Heart right ventricle (tissue), 16 donors: ENCODE measurements at regions not wholly inside any gene's neighbourhood (a gene's known extent, or its start where the extent isn't known, plus 50 kb on each side); places are given as distances from the start of the nearest gene placed in this dataset.

Source experiments
- ATAC-seq, 8 donors: fragments of 200-7000 bp; cut with Tn5 transposase; one replicate each; pipeline ENCODE4 v1.9.1; 2020; ENCODE audit warnings: mild to moderate bottlenecking in 8 of 8, moderate library complexity in 8 of 8, moderate number of reproducible peaks in 1 of 8
- DNase-seq, 2 donors: peaks; one replicate each; pipeline ENCODE4 v3.0.0-alpha.2; 2020
- H3K27ac ChIP-seq, 10 donors: fragments of 200-600 bp; sonication (generic) in 2 of 10; one replicate each; pipeline versions ENCODE4 v1.5.0 to v1.8.0; 2020 to 2022; ENCODE audit warnings: mild to moderate bottlenecking in 3 of 10
- H3K27me3 ChIP-seq, 7 donors: fragments of 200-600 bp; one replicate each; pipeline ENCODE4 v1.8.0; 2021 to 2022; ENCODE audit warnings: mild to moderate bottlenecking in 2 of 7
- H3K36me3 ChIP-seq, 9 donors: fragments of 200-600 bp; sonication (generic) in 1 of 9; one replicate each; pipeline versions ENCODE4 v1.5.0 to v1.8.0; 2020 to 2022; ENCODE audit warnings: mild to moderate bottlenecking in 2 of 9
- H3K4me1 ChIP-seq, 9 donors: fragments of 200-600 bp; sonication (generic) in 1 of 9; one replicate each; pipeline versions ENCODE4 v1.5.0 to v1.8.0; 2020 to 2022; ENCODE audit warnings: mild to moderate bottlenecking in 4 of 9
- H3K4me3 ChIP-seq, 10 donors: fragments of 200-600 bp; sonication (generic) in 2 of 10; one replicate each; pipeline versions ENCODE4 v1.5.0 to v1.8.0; 2020 to 2022; ENCODE audit warnings: mild to moderate bottlenecking in 7 of 10, moderate library complexity in 2 of 10
- H3K9me3 ChIP-seq, 11 donors: fragments of 200-600 bp in 10 of 11; sonication (generic) in 2 of 11; one replicate each; pipeline versions ENCODE4 v1.5.0 to v1.8.0; 2013 to 2022; ENCODE audit warnings: mild to moderate bottlenecking in 2 of 11, control low read depth in 1 of 11, moderate library complexity in 1 of 11
- whole genome bisulfite sequencing, 2 donors: extraction: QIAGEN DNeasy Blood & Tissue Kit; methylation state at CpG; one replicate each; pipeline ENCODE4 v1.1.7; 2013; ENCODE audit warnings: inconsistent platforms in 1 of 2; 5-methylcytosine and 5-hydroxymethylcytosine counted together
- intact Hi-C, 10 donors: fragments of 100-400 bp; cut with DNase I; formaldehyde crosslinking; loops; one replicate each; pipeline versions ENCODE4 v1.11.1 to v1.14.2; 2022
- TF ChIP-seq, protein P1 (sequence below), 9 donors: fragments of 200-600 bp; sonication (generic) in 2 of 9; IDR thresholded peaks; one replicate each; pipeline versions ENCODE4 v1.5.0 to v1.8.0; 2021 to 2022; ENCODE audit warnings: antibody characterized with exemption in 9 of 9, mild to moderate bottlenecking in 5 of 9, moderate library complexity in 1 of 9
- donor health status: Arrhythmogenic right ventricular cardiomyopathy.
- donor health status: ischemic (EF 13 %, LVEDD 7.1; RV severe dilation, severe dysfunction).
- donor health status: healthy with polysubstance abuse.
- donor health status: DM: no; HTN: yes; CAD: no.
- donor health status: DM: no; HTN: no; CAD: no.
- donor health status: ischemic (EF 25% LVEDD 6.9; RV normal size, moderate dysfunction).
- donor health status: ischemic (EF 25% LVEDD 5.7; RV mildly dilated, moderate dysfunction).
- donor health status: healthy.
- donor health status: DM: yes; HTN: yes; CAD: no.
- donor health status: Ischemic cardiomyopathy.
- donor health status: ischemic (EF 35%, LVEDD 5.7; RV mildly dilated, moderate dysfunction).
- donor health status: nonischemic (EF 11% LVEDD 7.7; RV severe dilation, severe dysfunction).
- donor health status: DM: yes; HTN: yes; CAD: no.
- donor health status: PGD.
- donor health status: ischemic (EF 29% LVEDD 5.4; RV normal size, mild dysfunction).
- donor health status: nonischemic (EF 23%, LVEDD 6.1; RV moderate dilation, normal function).

DNA sequence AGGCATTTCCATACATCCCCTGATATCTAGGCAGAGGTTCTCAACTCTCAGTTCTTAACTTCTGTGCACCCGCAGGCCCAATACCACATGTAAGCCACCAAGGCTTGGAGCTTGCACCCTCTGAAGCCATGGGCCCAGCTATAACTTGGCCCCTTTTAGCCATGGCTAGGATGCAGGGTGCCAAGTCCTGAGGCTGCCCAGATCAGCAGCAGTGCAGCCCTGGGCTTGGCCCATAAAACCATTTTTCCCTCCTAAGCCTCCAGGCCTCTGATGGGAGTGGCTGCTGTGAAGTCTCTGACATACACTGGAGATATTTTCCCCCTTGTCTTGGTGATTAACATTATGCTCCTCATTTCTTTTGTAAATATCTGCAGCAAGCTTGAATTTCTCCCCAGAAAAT is 110.3 kb upstream of the CNTN1 start:
- DNase-seq (no peak), ATAC-seq (no peak)
- no peak overlapping the region for H3K4me3 ChIP-seq
- 90 to 100% methylated on average over 1 of the region's 1 CpG for WGBS, 2 donors
- no peaks in the 10 kb centered on the region for H3K36me3 ChIP-seq
- peaks cover 0 to 26% (median 0%) of the 10 kb centered on the region in 11 donors for H3K9me3 ChIP-seq
- no peak overlapping the region for H3K27ac ChIP-seq
- intact Hi-C loops, result no loop called here
- H3K27me3 ChIP-seq, result no peaks in the 10 kb centered on the region
- H3K4me1 ChIP-seq, result no peaks in the 10 kb centered on the region
- TF ChIP-seq, protein P1, sequence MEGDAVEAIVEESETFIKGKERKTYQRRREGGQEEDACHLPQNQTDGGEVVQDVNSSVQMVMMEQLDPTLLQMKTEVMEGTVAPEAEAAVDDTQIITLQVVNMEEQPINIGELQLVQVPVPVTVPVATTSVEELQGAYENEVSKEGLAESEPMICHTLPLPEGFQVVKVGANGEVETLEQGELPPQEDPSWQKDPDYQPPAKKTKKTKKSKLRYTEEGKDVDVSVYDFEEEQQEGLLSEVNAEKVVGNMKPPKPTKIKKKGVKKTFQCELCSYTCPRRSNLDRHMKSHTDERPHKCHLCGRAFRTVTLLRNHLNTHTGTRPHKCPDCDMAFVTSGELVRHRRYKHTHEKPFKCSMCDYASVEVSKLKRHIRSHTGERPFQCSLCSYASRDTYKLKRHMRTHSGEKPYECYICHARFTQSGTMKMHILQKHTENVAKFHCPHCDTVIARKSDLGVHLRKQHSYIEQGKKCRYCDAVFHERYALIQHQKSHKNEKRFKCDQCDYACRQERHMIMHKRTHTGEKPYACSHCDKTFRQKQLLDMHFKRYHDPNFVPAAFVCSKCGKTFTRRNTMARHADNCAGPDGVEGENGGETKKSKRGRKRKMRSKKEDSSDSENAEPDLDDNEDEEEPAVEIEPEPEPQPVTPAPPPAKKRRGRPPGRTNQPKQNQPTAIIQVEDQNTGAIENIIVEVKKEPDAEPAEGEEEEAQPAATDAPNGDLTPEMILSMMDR (IDR thresholded peaks at IDR 0.05), result no peak

- TF ChIP-seq, protein P1 (IDR thresholded peaks at IDR 0.05), result no peak
- intact Hi-C loops, result no loop called here
- no peak overlapping the region for H3K4me3 ChIP-seq
- peaks cover 0 to 28% (median 0%) of the 10 kb centered on the region in 11 donors for H3K9me3 ChIP-seq
- no peak for DNase-seq
- no peaks in the 10 kb centered on the region for H3K36me3 ChIP-seq
- no peaks in the 10 kb centered on the region for H3K4me1 ChIP-seq
- ATAC-seq, result no peak
- no peaks in the 10 kb centered on the region for H3K27me3 ChIP-seq
- H3K27ac ChIP-seq, result no peak overlapping the region
Observed at GRCh38 chr12:40583743-40584142, 108.5 kb upstream of the CNTN1 start.

DNA sequence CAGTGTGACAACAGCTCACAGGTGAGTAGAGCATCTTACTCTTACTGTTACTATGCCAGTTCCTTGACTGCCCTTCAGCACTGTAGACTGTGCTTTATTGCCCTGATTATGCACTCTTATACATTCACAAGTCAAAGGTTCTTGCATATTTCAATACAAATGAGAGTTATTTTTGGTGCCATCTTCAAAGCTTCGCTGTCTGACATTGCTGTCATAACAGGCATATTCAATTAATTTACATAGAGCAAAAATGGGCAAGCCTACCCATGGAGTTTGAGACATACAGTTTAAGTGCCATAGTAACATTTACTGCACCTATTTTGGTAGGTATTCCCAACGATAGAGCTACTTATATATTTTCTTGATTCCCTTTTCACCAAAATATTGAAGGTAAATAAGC is 107.5 kb upstream of the CNTN1 start:
- no peak overlapping the region for H3K4me3 ChIP-seq
- peaks cover 0 to 35% (median 0%) of the 10 kb centered on the region in 11 donors for H3K9me3 ChIP-seq
- H3K27me3 ChIP-seq, result no peaks in the 10 kb centered on the region
- intact Hi-C loops, result no loop called here
- TF ChIP-seq, protein P1 (IDR thresholded peaks at IDR 0.05), result no peak
- no peaks in the 10 kb centered on the region for H3K36me3 ChIP-seq
- 53 to 60% methylated on average over 2 of the region's 2 CpGs for WGBS, 2 donors
- no peak overlapping the region for H3K27ac ChIP-seq
- no peaks in the 10 kb centered on the region for H3K4me1 ChIP-seq
- ATAC-seq (no peak), DNase-seq (no peak)

- H3K27ac ChIP-seq, result no peak overlapping the region
- H3K27me3 ChIP-seq, result no peaks in the 10 kb centered on the region
- H3K9me3 ChIP-seq, result peaks cover 0 to 26% (median 0%) of the 10 kb centered on the region in 11 donors
- ATAC-seq, result no peak
- TF ChIP-seq, protein P1 (IDR thresholded peaks at IDR 0.05), result no peak
- DNase-seq, result no peak
- no peaks in the 10 kb centered on the region for H3K36me3 ChIP-seq
- intact Hi-C loops, result no loop called here
- H3K4me3 ChIP-seq, result no peak overlapping the region
- H3K4me1 ChIP-seq, result no peaks in the 10 kb centered on the region
Observed at GRCh38 chr12:40586823-40587222, 105.4 kb upstream of the CNTN1 start.

GRCh38 chr12:40587421-40587820 is 104.8 kb upstream of the CNTN1 start:
- no peak overlapping the region for H3K27ac ChIP-seq
- DNase-seq (no peak), ATAC-seq (no peak)
- no peaks in the 10 kb centered on the region for H3K36me3 ChIP-seq
- TF ChIP-seq, protein P1 (IDR thresholded peaks at IDR 0.05), result no peak
- intact Hi-C loops, result no loop called here
- H3K4me3 ChIP-seq, result no peak overlapping the region
- H3K4me1 ChIP-seq, result no peaks in the 10 kb centered on the region
- H3K9me3 ChIP-seq, result peaks cover 0 to 21% (median 0%) of the 10 kb centered on the region in 11 donors
- no peaks in the 10 kb centered on the region for H3K27me3 ChIP-seq
